ENCODE measurements at regions not wholly inside any gene's neighbourhood (a gene's known extent, or its start where the extent isn't known, plus 50 kb on each side); places are given as distances from the start of the nearest gene placed in this dataset.

- Histone ChIP-seq H3K4me3 (no peak overlapping the region), H3K27ac (peak overlapping the region; percentile 19 to 93 (median 86)), H3K27me3 (no peaks in the 10 kb centered on the region), H3K4me1 (peaks cover 67% of the 10 kb centered on the region), H3K36me3 (replicated peaks in 1 of 2; ENCODE audit: insufficient read depth in 1 of 2, low read depth in 2 of 2) (no peaks in the 10 kb centered on the region), H3K9me3 (no peaks in the 10 kb centered on the region)
- 21 to 27% methylated on average over 7 to 9 of the region's 9 CpGs for WGBS, 2 donors
- peak; percentile 61 to 86 (median 73) for TF ChIP-seq POLR2A (IDR thresholded peaks at IDR 0.05)
- TF ChIP-seq CTCF (IDR thresholded peaks at IDR 0.05), result peak in 1 of 7 experiments; percentile 18
- peak; percentile 14 to 87 (median 79) for DNase-seq
- peak; percentile 90 for ATAC-seq
- intact Hi-C loops (cut with DNase I), result no loop called here
Measured at GRCh38 chr10:29946953-29947700, 112.3 kb downstream of the JCAD start.

GRCh38 chr10:29946614-29946952 is 112.8 kb downstream of the JCAD start:
- WGBS, 2 donors, result 62 to 87% methylated on average over 3 of the region's 3 CpGs
- ATAC-seq (no peak), DNase-seq (no peak)
- no peak overlapping the region for H3K4me3 ChIP-seq
- no peaks in the 10 kb centered on the region for H3K27me3 ChIP-seq
- peak overlapping the region in 3 of 4 donors; percentile 82 to 93 (median 91) for H3K27ac ChIP-seq
- H3K4me1 ChIP-seq, result peaks cover 67% of the 10 kb centered on the region
- intact Hi-C loops (cut with DNase I), result no loop called here
- H3K36me3 ChIP-seq (replicated peaks in 1 of 2; ENCODE audit: insufficient read depth in 1 of 2, low read depth in 2 of 2), result no peaks in the 10 kb centered on the region
- no peak for TF ChIP-seq POLR2A (IDR thresholded peaks at IDR 0.05)
- TF ChIP-seq CTCF (IDR thresholded peaks at IDR 0.05), result no peak
- no peaks in the 10 kb centered on the region for H3K9me3 ChIP-seq

GRCh38 chr10:29941476-29941875 is 117.9 kb downstream of the JCAD start:
- ATAC-seq, result no peak
- Histone ChIP-seq H3K4me1 (peaks cover 24% of the 10 kb centered on the region), H3K27ac (no peak overlapping the region), H3K27me3 (no peaks in the 10 kb centered on the region), H3K36me3 (replicated peaks in 1 of 2; ENCODE audit: insufficient read depth in 1 of 2, low read depth in 2 of 2) (no peaks in the 10 kb centered on the region), H3K4me3 (no peak overlapping the region), H3K9me3 (no peaks in the 10 kb centered on the region)
- intact Hi-C loops (cut with DNase I), result no loop called here
- WGBS, 2 donors, result 86 to 89% methylated on average over 1 of the region's 1 CpG
- no peak for DNase-seq
- no peak for TF ChIP-seq POLR2A (IDR thresholded peaks at IDR 0.05)
- no peak for TF ChIP-seq CTCF (IDR thresholded peaks at IDR 0.05)

- Histone ChIP-seq H3K4me3 (no peak overlapping the region), H3K4me1 (no peaks in the 10 kb centered on the region), H3K27me3 (no peaks in the 10 kb centered on the region), H3K27ac (no peak overlapping the region), H3K9me3 (no peaks in the 10 kb centered on the region), H3K36me3 (replicated peaks in 1 of 2; ENCODE audit: insufficient read depth in 1 of 2, low read depth in 2 of 2) (no peaks in the 10 kb centered on the region)
- no peak for DNase-seq
- no peak for ATAC-seq
- intact Hi-C loops (cut with DNase I), result no loop called here
- whole genome bisulfite sequencing, 2 donors, result 81 to 83% methylated on average over 4 of the region's 4 CpGs
- TF ChIP-seq CTCF (IDR thresholded peaks at IDR 0.05) (no peak), POLR2A (IDR thresholded peaks at IDR 0.05) (no peak)
Measured at GRCh38 chr10:29932991-29933390, 126.4 kb downstream of the JCAD start.

- ATAC-seq (no peak), DNase-seq (no peak)
- TF ChIP-seq CTCF (IDR thresholded peaks at IDR 0.05), result no peak
- TF ChIP-seq POLR2A (IDR thresholded peaks at IDR 0.05), result no peak
- Histone ChIP-seq H3K9me3 (no peaks in the 10 kb centered on the region), H3K4me3 (no peak overlapping the region), H3K27me3 (no peaks in the 10 kb centered on the region), H3K36me3 (replicated peaks in 1 of 2; ENCODE audit: insufficient read depth in 1 of 2, low read depth in 2 of 2) (no peaks in the 10 kb centered on the region), H3K27ac (no peak overlapping the region), H3K4me1 (no peaks in the 10 kb centered on the region)
- WGBS, 2 donors, result 75 to 88% methylated on average over 2 of the region's 2 CpGs
- intact Hi-C loops (cut with DNase I), result no loop called here
Measured at GRCh38 chr10:29931833-29932232, 127.6 kb downstream of the JCAD start.
